H9 (cell line): ENCODE measurements at regions not wholly inside any gene's neighbourhood (a gene's known extent, or its start where the extent isn't known, plus 50 kb on each side); places are given as distances from the start of the nearest gene placed in this dataset.

ENCODE experiments used
- DNase-seq: peaks from one replicate; pipeline ENCODE4 v3.0.0-alpha.2; 2017
- H2AFZ ChIP-seq: one replicate; pipeline ENCODE4 v1.6.1; 2013; ENCODE audit warnings: mild to moderate bottlenecking, low read length, control low read depth, moderate library complexity
- H2AK5ac ChIP-seq: 2 replicates; pipeline ENCODE4 v1.6.1; 2013; ENCODE audit warnings: low read length, control low read depth, mixed read lengths; ENCODE audit not compliant: insufficient read length
- H2BK120ac ChIP-seq: one replicate; pipeline ENCODE4 v1.6.1; 2013; ENCODE audit warnings: low read depth, mild to moderate bottlenecking, low read length, control low read depth, inconsistent platforms; ENCODE audit not compliant: poor library complexity, severe bottlenecking
- H2BK12ac ChIP-seq: 2 replicates; pipeline ENCODE4 v1.6.1; 2013; ENCODE audit warnings: low read length, control low read depth, mixed read lengths, low read depth; ENCODE audit not compliant: insufficient read length
- H2BK15ac ChIP-seq: 2 replicates; pipeline ENCODE4 v1.6.1; 2013; ENCODE audit warnings: low read depth, low read length, control low read depth
- H2BK20ac ChIP-seq: one replicate; pipeline ENCODE4 v1.6.1; 2013; ENCODE audit warnings: low read depth, mild to moderate bottlenecking, low read length, control low read depth, inconsistent platforms; ENCODE audit not compliant: poor library complexity, severe bottlenecking
- H2BK5ac ChIP-seq: 2 replicates; pipeline ENCODE4 v1.6.1; 2013; ENCODE audit warnings: low read length, control low read depth, mixed read lengths; ENCODE audit not compliant: insufficient read length
- H3K14ac ChIP-seq: 2 replicates; pipeline ENCODE4 v1.6.1; 2013; ENCODE audit warnings: low read length, control low read depth; ENCODE audit not compliant: insufficient read depth
- H3K18ac ChIP-seq: 2 replicates; pipeline ENCODE4 v1.6.1; 2013; ENCODE audit warnings: low read depth, mild to moderate bottlenecking, mixed read lengths, low read length, control low read depth; ENCODE audit not compliant: insufficient read length
- H3K23ac ChIP-seq: 2 replicates; pipeline ENCODE4 v1.6.1; 2013; ENCODE audit warnings: low read length, control low read depth, mixed read lengths, low read depth; ENCODE audit not compliant: insufficient read length
- H3K23me2 ChIP-seq: 2 replicates; pipeline ENCODE4 v1.6.1; 2013; ENCODE audit warnings: low read depth, mild to moderate bottlenecking, mixed read lengths, low read length, control low read depth; ENCODE audit not compliant: insufficient read length, poor library complexity, severe bottlenecking
- H3K27ac ChIP-seq: 2 replicates; pipeline ENCODE4 v1.5.1; 2013; ENCODE audit warnings: low read length, control low read depth, mixed read lengths, low read depth; ENCODE audit not compliant: insufficient read length
- H3K27me3 ChIP-seq: 2 replicates; pipeline ENCODE4 v1.6.1; 2013; ENCODE audit warnings: low read length, control low read depth, inconsistent platforms; ENCODE audit not compliant: insufficient read depth
- H3K4ac ChIP-seq: 2 replicates; pipeline ENCODE4 v1.6.1; 2013; ENCODE audit warnings: low read depth, mild to moderate bottlenecking, control low read depth, inconsistent platforms, low read length, moderate library complexity
- H3K4me1 ChIP-seq: 2 replicates; pipeline ENCODE4 v1.6.1; 2013; ENCODE audit warnings: low read length, control low read depth, inconsistent platforms; ENCODE audit not compliant: insufficient read depth
- H3K4me2 ChIP-seq: 2 replicates; pipeline ENCODE4 v1.6.1; 2013; ENCODE audit warnings: low read length, control low read depth, mixed read lengths; ENCODE audit not compliant: insufficient read length, insufficient read depth
- H3K56ac ChIP-seq: 2 replicates; pipeline ENCODE4 v1.6.1; 2013; ENCODE audit warnings: low read depth, mild to moderate bottlenecking, mixed read lengths, low read length, control low read depth; ENCODE audit not compliant: insufficient read length
- H3K79me1 ChIP-seq: 2 replicates; pipeline ENCODE4 v1.6.1; 2013; ENCODE audit warnings: low read depth, mild to moderate bottlenecking, moderate library complexity, low read length, control low read depth, inconsistent platforms; ENCODE audit not compliant: insufficient read depth, poor library complexity, severe bottlenecking
- H3K79me2 ChIP-seq: 2 replicates; pipeline ENCODE4 v1.6.1; 2013; ENCODE audit warnings: low read length, control low read depth, inconsistent platforms; ENCODE audit not compliant: insufficient read depth
- H3K9ac ChIP-seq: 2 replicates; pipeline ENCODE4 v1.6.1; 2013; ENCODE audit warnings: low read length, control low read depth, mixed read lengths; ENCODE audit not compliant: insufficient read length; ENCODE audit errors: extremely low read depth
- H3K9me3 ChIP-seq: one replicate; pipeline ENCODE4 v1.6.1; 2013; ENCODE audit warnings: low read depth, low read length, inconsistent platforms; ENCODE audit not compliant: control insufficient read depth
- H3T11ph ChIP-seq: one replicate; pipeline ENCODE4 v1.6.1; 2013; ENCODE audit warnings: mild to moderate bottlenecking, low read length, control low read depth, inconsistent platforms
- H4K20me1 ChIP-seq: one replicate; pipeline ENCODE4 v1.6.1; 2013; ENCODE audit not compliant: control insufficient read depth, insufficient read length, insufficient read depth
- H4K5ac ChIP-seq: 2 replicates; pipeline ENCODE4 v1.6.1; 2013; ENCODE audit warnings: low read depth, mild to moderate bottlenecking, mixed read lengths, low read length, control low read depth; ENCODE audit not compliant: insufficient read length
- H4K8ac ChIP-seq: replicated peaks from 2 replicates; pipeline ENCODE4 v1.6.1; 2013; ENCODE audit warnings: low read length, control low read depth, mixed read lengths, low read depth; ENCODE audit not compliant: insufficient read length
- H4K91ac ChIP-seq: 2 replicates; pipeline ENCODE4 v1.6.1; 2013; ENCODE audit warnings: low read depth, mild to moderate bottlenecking, moderate library complexity, mixed read lengths, low read length, control low read depth; ENCODE audit not compliant: insufficient read length
- H3K27ac Mint-ChIP-seq, 3 experiments: 2 replicates in 2 of 3; 3 replicates in 1 of 3; pipeline ENCODE4 v1.8.0; 2020 to 2021; ENCODE audit warnings: mixed read lengths in 3 of 3, mild to moderate bottlenecking in 1 of 3, moderate library complexity in 1 of 3
- H3K27me3 Mint-ChIP-seq: 2 replicates; pipeline ENCODE4 v1.8.0; 2021; ENCODE audit warnings: low read depth, mild to moderate bottlenecking, moderate library complexity, mixed read lengths
- H3K36me3 Mint-ChIP-seq, 3 experiments: 2 replicates in 2 of 3; 3 replicates in 1 of 3; pipeline ENCODE4 v1.8.0; 2020 to 2021; ENCODE audit warnings: low read depth in 3 of 3, mixed read lengths in 3 of 3; ENCODE audit not compliant: insufficient read depth in 1 of 3
- H3K4me1 Mint-ChIP-seq, 2 experiments: 2 replicates each; pipeline ENCODE4 v1.8.0; 2020; ENCODE audit warnings: mixed read lengths in 2 of 2
- H3K4me3 Mint-ChIP-seq, 2 experiments: 2 replicates in 1 of 2; 3 replicates in 1 of 2; pipeline ENCODE4 v1.8.0; 2020 to 2021; ENCODE audit warnings: mild to moderate bottlenecking in 2 of 2, mixed read lengths in 2 of 2, moderate library complexity in 1 of 2
- H3K9me3 Mint-ChIP-seq, 2 experiments: 2 replicates in 1 of 2; 3 replicates in 1 of 2; pipeline ENCODE4 v1.8.0; 2020; ENCODE audit warnings: mild to moderate bottlenecking in 2 of 2, mixed read lengths in 2 of 2, moderate library complexity in 1 of 2
- WGBS: extraction: QIAGEN DNeasy Blood & Tissue Kit; methylation state at CpG from one replicate; pipeline ENCODE4 v1.1.7; 2013; ENCODE audit warnings: missing lambda C conversion rate, low lambda C conversion rate, mixed read lengths; ENCODE audit not compliant: insufficient read length; ENCODE audit errors: extremely low coverage; 5-methylcytosine and 5-hydroxymethylcytosine counted together
- TF ChIP-seq, protein P1 (sequence below): fragments of 200-600 bp; sonication (generic); conservative IDR thresholded peaks from 3 replicates; pipeline ENCODE4 v1.8.0; 2021; ENCODE audit warnings: antibody characterized with exemption, mild to moderate bottlenecking

DNA sequence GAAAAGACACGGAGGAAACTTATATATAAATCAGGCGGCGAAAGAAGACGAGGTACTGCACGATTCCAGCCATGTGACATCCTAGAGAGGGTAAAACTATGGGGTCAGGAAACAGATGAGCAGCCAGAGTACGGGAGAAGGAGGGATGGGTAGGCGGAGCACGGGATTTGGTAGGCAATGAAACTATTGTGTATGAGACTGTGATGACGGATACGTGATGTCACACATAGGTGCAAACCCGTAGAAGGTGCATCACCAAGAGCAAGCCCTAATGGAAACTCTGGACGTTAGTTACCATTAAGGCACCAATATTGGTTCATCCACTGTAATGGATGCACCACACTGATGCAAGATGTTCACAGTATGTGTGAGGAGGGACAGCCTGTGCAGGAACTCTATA, 93.8 kb upstream of the MGMT start:
- no peak overlapping the region for H3K27ac Mint-ChIP-seq
- Histone ChIP-seq H3T11ph (no peak overlapping the region), H2BK5ac (no peak overlapping the region), H3K4me1 (no peaks in the 10 kb centered on the region), H4K8ac (no peak overlapping the region), H2BK120ac (no peak overlapping the region), H3K9me3 (no peaks in the 10 kb centered on the region), H2AFZ (no peak overlapping the region), H3K79me1 (no peaks in the 10 kb centered on the region), H3K23ac (no peak overlapping the region), H4K20me1 (no peaks in the 10 kb centered on the region), H4K5ac (no peak overlapping the region), H3K4ac (no peak overlapping the region), H2BK20ac (no peak overlapping the region), H3K14ac (no peak overlapping the region), H3K79me2 (no peaks in the 10 kb centered on the region), H2AK5ac (no peak overlapping the region), H2BK15ac (no peak overlapping the region), H3K4me2 (no peak overlapping the region), H3K27ac (no peak overlapping the region), H3K9ac (no peak overlapping the region), H3K23me2 (no peaks in the 10 kb centered on the region), H3K18ac (no peak overlapping the region), H2BK12ac (no peak overlapping the region), H3K27me3 (no peaks in the 10 kb centered on the region), H4K91ac (no peak overlapping the region), H3K56ac (no peak overlapping the region)
- TF ChIP-seq, protein P1, sequence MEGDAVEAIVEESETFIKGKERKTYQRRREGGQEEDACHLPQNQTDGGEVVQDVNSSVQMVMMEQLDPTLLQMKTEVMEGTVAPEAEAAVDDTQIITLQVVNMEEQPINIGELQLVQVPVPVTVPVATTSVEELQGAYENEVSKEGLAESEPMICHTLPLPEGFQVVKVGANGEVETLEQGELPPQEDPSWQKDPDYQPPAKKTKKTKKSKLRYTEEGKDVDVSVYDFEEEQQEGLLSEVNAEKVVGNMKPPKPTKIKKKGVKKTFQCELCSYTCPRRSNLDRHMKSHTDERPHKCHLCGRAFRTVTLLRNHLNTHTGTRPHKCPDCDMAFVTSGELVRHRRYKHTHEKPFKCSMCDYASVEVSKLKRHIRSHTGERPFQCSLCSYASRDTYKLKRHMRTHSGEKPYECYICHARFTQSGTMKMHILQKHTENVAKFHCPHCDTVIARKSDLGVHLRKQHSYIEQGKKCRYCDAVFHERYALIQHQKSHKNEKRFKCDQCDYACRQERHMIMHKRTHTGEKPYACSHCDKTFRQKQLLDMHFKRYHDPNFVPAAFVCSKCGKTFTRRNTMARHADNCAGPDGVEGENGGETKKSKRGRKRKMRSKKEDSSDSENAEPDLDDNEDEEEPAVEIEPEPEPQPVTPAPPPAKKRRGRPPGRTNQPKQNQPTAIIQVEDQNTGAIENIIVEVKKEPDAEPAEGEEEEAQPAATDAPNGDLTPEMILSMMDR = no peak
- H3K4me3 Mint-ChIP-seq = no peak overlapping the region
- H3K27me3 Mint-ChIP-seq = no peaks in the 10 kb centered on the region
- H3K4me1 Mint-ChIP-seq = no peaks in the 10 kb centered on the region
- no CpG with 5 or more reads among the region's 12 CpGs for WGBS
- no peaks in the 10 kb centered on the region for H3K9me3 Mint-ChIP-seq
- DNase-seq = no peak
- no peaks in the 10 kb centered on the region for H3K36me3 Mint-ChIP-seq
